K562 (cell line): ENCODE measurements at regions not wholly inside any gene's neighbourhood (a gene's known extent, or its start where the extent isn't known, plus 50 kb on each side); places are given as distances from the start of the nearest gene placed in this dataset.

Experiments
- ATAC-seq: fragments of 200-7000 bp; cut with Tn5 transposase; 3 replicates; pipeline ENCODE4 v1.9.1; 2020; ENCODE audit warnings: moderate library complexity
- BruUV-seq: library from RNA; stranded (reverse); fragments of 400-500 nt; replicated peaks from 2 replicates; lab custom pipeline; 2021; lab: Mats Ljungman, UMichigan
- CTCF ChIA-PET: fragments of 300-600 bp; formaldehyde crosslinking; extraction: SDS; loops from one replicate; lab custom pipeline; 2021; ENCODE audit warnings: low intra/inter-chr PET ratio; lab: Yijun Ruan, JAX
- POLR2A ChIA-PET: fragments of 300-600, 350-650 bp; sonication (Branson Sonifier 250); formaldehyde crosslinking; extraction: SDS; loops from one replicate; lab custom pipeline; 2021; ENCODE audit warnings: antibody characterized with exemption, inconsistent platforms; lab: Yijun Ruan, JAX
- DNase-seq, 4 experiments: peaks; one replicate each; pipeline versions ENCODE4 v3.0.0 to v3.0.0-alpha.2; 2011 to 2018; ENCODE audit warnings: low spot score in 3 of 4, mixed read lengths in 3 of 4; ENCODE audit errors: extremely low read depth in 1 of 4
- FAIRE-seq: peaks from 2 replicates; lab custom pipeline; 2011; peaks lifted over from hg19 to GRCh38; lab: Jason Lieb, UNC
- H2AFZ ChIP-seq: 2 replicates; pipeline ENCODE4 v1.6.0; 2011; ENCODE audit warnings: low read depth, low read length, control low read depth, inconsistent platforms
- H3K27ac ChIP-seq: fragments of 200-600 bp; 3 replicates; pipeline ENCODE4 v1.8.0; 2011; ENCODE audit warnings: low read depth, mild to moderate bottlenecking, control low read depth, inconsistent platforms, low read length, moderate library complexity, mixed read lengths; ENCODE audit errors: extremely low read depth
- H3K27me3 ChIP-seq, 2 experiments: fragments of 300-600 bp in 1 of 2; 2 replicates in 1 of 2; 3 replicates in 1 of 2; pipeline versions ENCODE4 v1.6.0 to v1.8.0; 2011; ENCODE audit warnings: inconsistent platforms in 2 of 2, low read length in 2 of 2, mild to moderate bottlenecking in 1 of 2, mixed read lengths in 1 of 2, moderate library complexity in 1 of 2; ENCODE audit not compliant: control insufficient read depth in 2 of 2, insufficient read depth in 2 of 2
- H3K36me3 ChIP-seq: fragments of 300-600 bp; 3 replicates; pipeline ENCODE4 v1.8.0; 2011; ENCODE audit warnings: mild to moderate bottlenecking, low read length, inconsistent platforms; ENCODE audit not compliant: control insufficient read depth, insufficient read depth
- H3K4me1 ChIP-seq, 2 experiments: fragments of 200-600 bp in 1 of 2; replicated peaks in 1 of 2; 2 replicates in 1 of 2; 3 replicates in 1 of 2; pipeline versions ENCODE4 v1.5.1 to v1.8.0; 2011; ENCODE audit warnings: inconsistent platforms in 2 of 2, low read length in 2 of 2, mild to moderate bottlenecking in 1 of 2, mixed read lengths in 1 of 2, moderate library complexity in 1 of 2; ENCODE audit not compliant: control insufficient read depth in 2 of 2, insufficient read depth in 2 of 2
- H3K4me2 ChIP-seq: 2 replicates; pipeline ENCODE4 v1.6.1; 2011; ENCODE audit warnings: low read length, control low read depth, inconsistent platforms, mixed read lengths; ENCODE audit not compliant: insufficient read depth
- H3K4me3 ChIP-seq: fragments of 200-600 bp; sonication (generic), shearing (Covaris generic); 2 replicates; pipeline ENCODE4 v1.5.1; 2016; ENCODE audit warnings: control low read depth, inconsistent platforms
- H3K79me2 ChIP-seq: fragments of 200-600 bp; 3 replicates; pipeline ENCODE4 v1.8.0; 2011; ENCODE audit warnings: low read length, inconsistent platforms; ENCODE audit not compliant: control insufficient read depth, insufficient read depth
- H3K9ac ChIP-seq, 2 experiments: 2 replicates each; pipeline versions ENCODE4 v1.6.0 to v1.6.1; 2011; ENCODE audit warnings: low read depth in 2 of 2, low read length in 2 of 2, control low read depth in 1 of 2, inconsistent platforms in 1 of 2, mild to moderate bottlenecking in 1 of 2, mixed read lengths in 1 of 2; ENCODE audit not compliant: insufficient read depth in 1 of 2
- H3K9me1 ChIP-seq: one replicate; pipeline ENCODE4 v1.6.0; 2011; ENCODE audit warnings: inconsistent platforms, mild to moderate bottlenecking, low read length, moderate library complexity; ENCODE audit not compliant: control insufficient read depth, insufficient read depth
- H3K9me3 ChIP-seq: replicated peaks from 2 replicates; pipeline ENCODE4 v1.5.1; 2011; ENCODE audit warnings: low read depth, low read length, inconsistent platforms; ENCODE audit not compliant: control insufficient read depth, insufficient read depth
- H4K20me1 ChIP-seq: replicated peaks from 2 replicates; pipeline ENCODE4 v1.6.1; 2011; ENCODE audit warnings: low read length, inconsistent platforms, mixed read lengths; ENCODE audit not compliant: control insufficient read depth, insufficient read depth
- CEBPZ ChIP-seq: fragments of 150-350 bp; IDR thresholded peaks from 2 replicates; pipeline ENCODE4 v1.6.1; 2014; ENCODE audit warnings: low read depth, mild to moderate bottlenecking, low read length, borderline replicate concordance
- FOS ChIP-seq: IDR thresholded peaks from 3 replicates; pipeline ENCODE4 v1.6.1; 2011; ENCODE audit not compliant: insufficient read length; ENCODE audit errors: extremely low read depth
- FOXM1 ChIP-seq, 2 experiments: fragments of 450-650 bp in 1 of 2; sonication (generic) in 1 of 2; formaldehyde crosslinking in 1 of 2; IDR thresholded peaks; 2 replicates each; pipeline versions ENCODE4 v1.6.1 to v1.9.0; 2017 to 2022; ENCODE audit warnings: low read depth in 2 of 2, mild to moderate bottlenecking in 2 of 2, missing genetic modification reagents in 1 of 2, moderate library complexity in 1 of 2
- GTF3C2 ChIP-seq: IDR thresholded peaks from 3 replicates; pipeline ENCODE4 v1.6.1; 2011; ENCODE audit warnings: borderline replicate concordance, mild to moderate bottlenecking, moderate library complexity; ENCODE audit not compliant: insufficient read length; ENCODE audit errors: extremely low read depth
- IRF9 ChIP-seq: fragments of 450-650 bp; IDR thresholded peaks from 2 replicates; pipeline ENCODE4 v1.6.1; 2016; ENCODE audit warnings: missing biosample characterization, missing genetic modification characterization
- KAT7 ChIP-seq: sonication (generic); formaldehyde crosslinking; IDR thresholded peaks from 2 replicates; pipeline ENCODE4 v1.8.0; 2022; ENCODE audit warnings: missing genetic modification reagents, mild to moderate bottlenecking, borderline replicate concordance
- MCM3 ChIP-seq: fragments of 450-650 bp; IDR thresholded peaks from 2 replicates; pipeline ENCODE4 v1.6.1; 2016
- PHF21A ChIP-seq: fragments of 450-650 bp; IDR thresholded peaks from 2 replicates; pipeline ENCODE4 v1.6.1; 2017; ENCODE audit warnings: low read depth, borderline replicate concordance
- POLR2H ChIP-seq: IDR thresholded peaks from 2 replicates; pipeline ENCODE4 v1.6.1; 2016; ENCODE audit warnings: missing genetic modification characterization, low read depth, mild to moderate bottlenecking, control low read depth, missing compliant biosample characterization, moderate library complexity
- SAFB ChIP-seq: fragments of 200-400 bp; formaldehyde crosslinking; IDR thresholded peaks from 2 replicates; pipeline ENCODE4 v1.6.1; 2017; ENCODE audit warnings: low read depth, low read length, borderline replicate concordance
- TFAM ChIP-seq: fragments of 250-450 bp; sonication (Bioruptor Pico); conservative IDR thresholded peaks from 2 replicates; pipeline ENCODE4 v1.5.0; 2021; ENCODE audit warnings: mild to moderate bottlenecking, moderate library complexity
- TRIM28 ChIP-seq: fragments of 450-650 bp; IDR thresholded peaks from 2 replicates; pipeline ENCODE4 v1.6.1; 2017
- ZBTB17 ChIP-seq: fragments of 450-650 bp; formaldehyde crosslinking; IDR thresholded peaks from 2 replicates; pipeline ENCODE4 v1.4.0; 2020; ENCODE audit warnings: mild to moderate bottlenecking
- ZFX ChIP-seq: sonication (generic); formaldehyde crosslinking; IDR thresholded peaks from 2 replicates; pipeline ENCODE4 v1.8.0; 2022; ENCODE audit warnings: mild to moderate bottlenecking, missing genetic modification reagents, moderate library complexity
- ZNF253 ChIP-seq: fragments of 250-450 bp; sonication (Bioruptor Pico); conservative IDR thresholded peaks from 2 replicates; pipeline ENCODE4 v1.6.1; 2021; ENCODE audit warnings: mild to moderate bottlenecking
- ZNF444 ChIP-seq: fragments of 250-450 bp; sonication (Bioruptor Pico); IDR thresholded peaks from 2 replicates; pipeline ENCODE4 v1.4.0; 2020; ENCODE audit warnings: mild to moderate bottlenecking, moderate library complexity
- ZNF507 ChIP-seq: conservative IDR thresholded peaks from 2 replicates; pipeline ENCODE4 v1.6.1; 2017; ENCODE audit warnings: missing genetic modification characterization, missing compliant biosample characterization
- ZNF79 ChIP-seq: fragments of 250-450 bp; sonication (Bioruptor Pico); IDR thresholded peaks from 2 replicates; pipeline ENCODE4 v1.4.0; 2020; ENCODE audit warnings: low read depth, mild to moderate bottlenecking, moderate library complexity
- WGBS: fragments of 100-300 bp; shearing (Covaris generic); methylation state at CpG from one replicate; pipeline ENCODE4 v1.1.6; 2016; ENCODE audit warnings: low coverage, mixed read lengths; ENCODE audit not compliant: insufficient coverage; ENCODE audit errors: missing lambda C conversion rate; 5-methylcytosine and 5-hydroxymethylcytosine counted together
- in situ Hi-C: fragments of 300-500 bp; cut with MboI; formaldehyde crosslinking; loops from 4 replicates; pipeline ENCODE4 v1.15.0; 2018; ENCODE audit warnings: inconsistent platforms, mixed read lengths
- intact Hi-C: fragments of 100-400 bp; cut with micrococcal nuclease; formaldehyde crosslinking; loops from 2 replicates; pipeline ENCODE4 v1.14.2; 2022

GRCh38 chr11:90756617-90757016, 533.8 kb upstream of the CHORDC1 start:
- WGBS = 0% methylated on average over 1 of the region's 1 CpG
- H3K9me3 ChIP-seq = no peaks in the 10 kb centered on the region; the same call in none of the 2 replicates
- CTCF ChIA-PET = no interaction called here
- H3K27ac ChIP-seq = no peak overlapping the region
- no peak overlapping the region for H3K9ac ChIP-seq
- FAIRE-seq (no peak), ATAC-seq (no peak), DNase-seq (no peak)
- no peaks in the 10 kb centered on the region for H3K9me1 ChIP-seq
- BruUV-seq = no TSS peak
- H3K36me3 ChIP-seq = no peaks in the 10 kb centered on the region
- no peak overlapping the region for H3K4me3 ChIP-seq
- intact Hi-C loops = no loop called here
- H3K27me3 ChIP-seq = no peaks in the 10 kb centered on the region
- H2AFZ ChIP-seq = no peak overlapping the region
- no peak for TF ChIP-seq ZNF253 (CRISPR knock-in tag)
- TF ChIP-seq TFAM (CRISPR knock-in tag) = no peak
- TF ChIP-seq IRF9 (tag) = no peak
- no peak for TF ChIP-seq PHF21A
- TF ChIP-seq SAFB = no peak
- TF ChIP-seq ZNF507 = no peak
- TF ChIP-seq FOXM1 (IDR thresholded peaks at IDR 0.05; ENCODE audit: low read depth) = no peak
- no peak for TF ChIP-seq FOXM1 (CRISPR knock-in tag; IDR thresholded peaks at IDR 0.05; ENCODE audit: low read depth)
- TF ChIP-seq ZNF79 (CRISPR knock-in tag) = no peak
- TF ChIP-seq ZNF444 = no peak
- no peak for TF ChIP-seq CEBPZ
- TF ChIP-seq MCM3 = no peak
- no peak for TF ChIP-seq FOS
- no peak for TF ChIP-seq TRIM28
- no peak for TF ChIP-seq GTF3C2
- TF ChIP-seq ZBTB17 = no peak
- no peak for TF ChIP-seq ZFX
- no peak for TF ChIP-seq KAT7 (CRISPR knock-in tag)
- no peak for TF ChIP-seq POLR2H (tag)
- in situ Hi-C loops = no loop called here
- no peaks in the 10 kb centered on the region for H4K20me1 ChIP-seq
- no peaks in the 10 kb centered on the region for H3K79me2 ChIP-seq
- POLR2A ChIA-PET = no interaction called here
- no peak overlapping the region for H3K4me2 ChIP-seq
- no peaks in the 10 kb centered on the region for H3K4me1 ChIP-seq
